Fibroblast of skin of scalp (primary cell): ENCODE measurements at regions not wholly inside any gene's neighbourhood (a gene's known extent, or its start where the extent isn't known, plus 50 kb on each side); places are given as distances from the start of the nearest gene placed in this dataset.
A peak's percentile ranks its signal among the peaks of the same experiment; 100 is the strongest.
"Not testable (repeated sequence)": the region's sequence is repeated elsewhere in the genome, so short reads cannot be mapped to it uniquely, and the experiment has no call there.

ENCODE experiments used
- DNase-seq: peaks from one replicate; pipeline ENCODE4 v3.0.0-alpha.2; 2013

- no peak for DNase-seq
Observed at GRCh38 chr4:24236532-24236931, 346.7 kb upstream of the PPARGC1A start.

DNA sequence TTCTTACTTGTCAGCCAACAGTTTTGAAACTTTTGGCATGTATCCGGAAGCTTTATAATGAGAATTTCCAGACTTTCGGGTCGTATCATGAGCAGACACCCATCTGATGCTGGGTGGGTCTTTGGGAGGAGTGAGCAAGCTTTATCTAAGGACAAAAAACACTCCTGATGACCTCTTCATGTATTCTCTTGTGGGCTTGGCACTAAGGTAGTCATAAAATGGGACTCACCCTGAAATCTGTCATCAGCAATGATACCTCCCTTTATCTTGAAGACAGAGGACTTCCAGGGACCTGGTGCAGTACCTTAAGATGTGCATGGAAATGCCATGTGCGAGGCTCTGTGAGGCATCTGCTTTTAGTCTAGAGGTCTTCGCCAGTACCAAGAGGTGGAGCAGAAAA is 346.3 kb upstream of the PPARGC1A start:
- DNase-seq: no peak

DNA sequence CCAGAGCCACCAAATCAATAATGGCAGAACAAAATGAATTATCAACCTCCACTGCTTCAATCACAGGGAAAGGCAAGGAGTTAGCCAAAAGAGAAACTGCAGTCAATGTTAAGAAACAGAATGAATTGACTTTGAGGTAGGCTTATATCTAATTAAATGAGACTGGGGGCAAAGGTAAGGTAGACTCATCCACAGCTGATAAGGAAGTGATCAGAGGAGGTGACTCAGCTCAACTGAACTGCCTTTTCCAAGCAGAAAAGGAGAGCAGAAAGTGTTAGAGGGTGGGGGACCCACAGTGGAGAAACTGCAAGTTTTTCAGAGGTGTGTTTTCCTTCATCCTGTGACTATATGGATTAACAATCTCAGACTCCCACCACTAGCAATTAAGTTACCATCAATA is 345.8 kb upstream of the PPARGC1A start:
- DNase-seq: no peak

- no peak for DNase-seq
Observed at GRCh38 chr4:24234288-24234848, 344.5 kb upstream of the PPARGC1A start.

DNA sequence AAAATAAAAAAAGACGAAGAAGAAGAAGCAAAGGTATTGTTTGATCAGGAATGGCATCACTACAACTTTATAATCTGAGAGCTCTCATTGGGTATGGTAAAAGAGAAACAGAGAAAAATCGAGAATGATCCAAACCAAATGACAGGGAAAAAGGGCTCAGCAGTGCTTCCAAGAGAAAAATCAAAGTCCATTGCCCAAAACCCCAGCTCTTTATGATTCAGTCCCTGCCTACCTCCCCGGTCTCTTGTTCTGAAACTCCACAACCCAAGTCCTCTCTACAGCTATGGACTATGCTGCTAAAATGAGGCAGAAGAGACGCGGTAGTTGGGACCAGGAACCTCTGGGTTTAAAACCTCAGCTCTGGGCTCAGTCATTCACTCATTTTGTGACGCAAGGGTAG is 341.1 kb upstream of the PPARGC1A start:
- no peak for DNase-seq

DNA sequence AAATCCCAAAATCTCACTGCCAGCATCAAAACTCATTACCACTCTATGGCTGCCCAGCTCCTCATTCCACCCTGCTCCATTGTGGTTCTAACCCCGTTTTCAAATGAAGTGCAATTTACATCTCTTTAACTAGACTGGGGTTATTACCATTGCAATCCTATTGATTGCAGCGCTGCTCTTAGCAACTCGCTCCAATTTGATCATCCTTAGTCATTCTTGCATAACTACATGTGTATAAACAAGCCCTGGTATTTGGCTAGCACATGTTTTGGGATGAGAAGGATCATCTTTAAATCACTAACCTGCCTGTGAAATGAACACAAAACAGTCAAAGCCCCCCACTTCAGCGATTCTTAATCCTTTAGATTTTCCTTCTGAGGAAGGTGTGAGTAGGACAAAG is 340.1 kb upstream of the PPARGC1A start:
- DNase-seq: peak; percentile 15

DNA sequence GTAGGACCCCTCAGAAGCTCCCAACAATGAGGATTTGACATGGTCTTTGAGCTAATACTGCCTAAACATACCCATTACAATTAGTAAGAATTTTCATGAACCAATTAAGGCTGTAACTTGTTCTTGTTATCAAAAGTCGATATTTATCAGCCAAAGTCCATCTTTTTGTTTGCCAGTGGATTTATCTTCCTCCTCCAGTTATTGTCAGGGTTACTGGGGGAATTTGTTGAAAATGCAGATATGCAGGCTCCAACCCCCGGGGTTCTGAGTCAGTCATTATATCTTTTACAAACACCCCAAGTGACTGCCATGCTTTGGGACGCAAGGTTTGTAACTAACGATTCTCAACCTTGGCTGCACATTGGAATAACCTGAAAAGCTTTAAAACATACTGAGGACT is 338.8 kb upstream of the PPARGC1A start:
- no peak for DNase-seq

DNA sequence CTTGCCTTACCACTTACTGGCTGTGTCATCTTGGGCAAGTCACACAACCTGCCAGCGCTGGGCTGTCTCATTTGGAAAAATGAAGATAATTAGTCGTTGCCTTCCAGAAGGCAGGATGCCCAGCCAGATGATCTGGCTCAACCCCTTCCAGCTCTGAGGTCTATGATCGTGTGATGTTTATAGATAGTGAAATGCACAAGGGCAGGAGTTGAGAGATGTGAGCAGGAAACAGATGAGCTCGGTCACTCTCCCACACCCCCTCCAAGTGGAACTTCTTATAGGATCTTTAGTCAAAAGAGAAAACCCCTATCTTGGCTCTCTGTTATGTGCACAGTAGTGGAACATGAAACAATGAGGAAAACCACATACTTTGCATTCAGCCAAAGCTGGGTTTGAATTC is 336.8 kb upstream of the PPARGC1A start:
- no peak for DNase-seq

DNA sequence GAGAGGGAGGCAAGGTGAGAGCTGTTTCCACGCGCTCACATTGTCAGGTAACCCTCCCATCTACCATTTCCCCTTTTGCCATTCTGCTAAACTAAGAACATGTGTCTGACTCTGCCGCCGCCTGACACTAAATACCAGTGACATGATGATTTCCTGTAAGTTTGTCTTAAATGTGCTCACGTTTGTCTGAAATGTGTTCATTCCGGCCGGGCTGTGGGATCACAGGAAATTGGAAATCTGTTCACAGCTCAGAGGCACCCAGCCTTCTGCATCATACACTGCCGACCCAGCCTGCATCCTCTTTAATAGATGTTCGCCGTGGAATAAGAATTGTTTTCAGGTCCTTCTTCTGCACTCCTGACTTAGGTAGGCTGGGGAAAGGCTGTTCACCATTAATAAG is 336.2 kb upstream of the PPARGC1A start:
- DNase-seq: peak; percentile 61

- no peak for DNase-seq
Observed at GRCh38 chr4:24224446-24224845, 334.6 kb upstream of the PPARGC1A start.

DNA sequence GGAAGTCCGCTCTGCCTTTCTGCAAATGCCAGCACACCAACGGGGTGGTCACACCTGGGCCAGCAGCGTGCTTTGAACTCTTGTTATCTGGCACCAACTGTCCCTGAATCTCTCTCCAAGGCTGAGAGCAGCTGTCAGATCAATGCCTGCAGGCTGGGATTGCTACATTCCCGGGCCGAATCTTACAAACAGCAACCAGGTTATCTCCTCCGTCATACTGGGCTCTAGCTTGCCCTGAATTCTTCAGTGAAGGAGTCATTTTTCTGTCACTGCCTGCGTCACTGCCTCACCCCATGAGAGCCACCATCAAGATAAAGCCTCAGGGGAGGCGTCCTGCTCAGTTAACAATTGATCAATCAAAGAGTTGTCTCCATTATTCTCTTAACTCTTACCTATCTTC is 329.4 kb upstream of the PPARGC1A start:
- no peak for DNase-seq

- no peak for DNase-seq
Observed at GRCh38 chr4:24218566-24218965, 328.7 kb upstream of the PPARGC1A start.

DNA sequence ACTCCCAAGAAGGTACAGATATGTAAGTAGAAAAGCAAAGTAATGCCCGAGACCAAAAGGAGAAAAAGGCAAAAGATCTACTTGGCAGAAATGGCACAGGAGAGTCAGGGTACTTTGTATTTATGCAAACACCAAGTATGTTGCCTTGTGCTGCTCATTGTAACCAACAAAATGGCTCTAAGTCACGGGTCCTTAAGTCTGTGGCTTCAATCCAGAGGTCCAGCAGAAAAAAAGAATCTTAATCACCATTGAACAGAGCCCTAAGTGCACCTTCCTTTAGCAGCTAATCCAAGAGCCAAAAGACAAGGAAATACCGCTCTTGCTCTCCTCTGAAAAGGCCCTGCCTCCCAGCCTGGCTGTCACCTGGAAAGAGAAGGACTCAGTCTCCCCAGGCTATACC is 324.9 kb upstream of the PPARGC1A start:
- no peak for DNase-seq

DNA sequence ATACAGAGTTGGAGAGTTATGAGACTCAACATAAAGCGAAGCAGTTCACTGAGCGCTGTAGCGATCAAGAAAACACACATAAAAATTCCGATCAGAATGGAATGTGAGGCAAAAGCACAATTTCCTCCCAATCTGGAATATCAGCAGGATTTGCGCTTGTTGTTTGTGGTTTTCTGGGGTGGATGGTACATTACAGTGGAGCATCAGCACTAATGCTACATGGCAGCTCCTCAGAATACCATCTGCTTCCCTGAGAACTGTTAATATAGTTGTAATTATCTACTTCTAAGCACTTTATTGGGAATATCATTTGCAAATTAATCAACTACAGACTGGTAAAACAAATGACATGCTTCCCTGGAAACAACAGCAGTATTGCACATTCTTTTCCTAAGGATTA is 324.1 kb upstream of the PPARGC1A start:
- peak; percentile 26 for DNase-seq

GRCh38 chr4:24212642-24213041 is 322.8 kb upstream of the PPARGC1A start:
- DNase-seq: no peak

- DNase-seq: peak; percentile 42
Observed at GRCh38 chr4:24211856-24212255, 322.0 kb upstream of the PPARGC1A start.

DNA sequence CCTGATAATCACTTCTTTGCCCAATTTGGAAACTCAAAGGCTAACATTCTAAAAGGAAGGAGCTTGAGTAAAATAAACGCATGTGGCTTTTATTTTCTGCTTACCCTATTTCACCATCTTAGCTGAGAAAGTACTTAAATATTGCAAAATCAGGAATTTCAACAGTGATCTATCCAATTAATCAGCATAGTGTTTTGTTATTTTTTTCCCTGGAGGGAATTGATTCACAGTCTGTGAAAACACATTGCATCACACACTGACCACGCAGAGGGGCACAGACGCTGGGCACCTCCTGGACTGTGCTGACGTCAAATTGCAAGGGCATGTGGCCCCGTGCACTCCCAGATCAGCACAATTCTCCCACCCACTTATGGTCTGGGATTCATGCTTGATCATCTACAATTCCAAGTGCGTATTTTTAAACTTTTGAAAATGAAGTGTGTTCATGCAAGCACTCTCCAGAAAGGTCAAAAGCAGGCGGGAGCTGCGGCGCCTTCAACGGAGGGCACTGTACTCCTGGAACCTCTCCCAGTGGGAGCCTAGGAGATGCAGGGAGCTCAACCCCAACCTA is 320.6 kb upstream of the PPARGC1A start:
- DNase-seq: peak; percentile 89

GRCh38 chr4:24209906-24210305 is 320.1 kb upstream of the PPARGC1A start:
- DNase-seq: no peak

- no peak for DNase-seq
Observed at GRCh38 chr4:24209131-24209530, 319.3 kb upstream of the PPARGC1A start.

DNA sequence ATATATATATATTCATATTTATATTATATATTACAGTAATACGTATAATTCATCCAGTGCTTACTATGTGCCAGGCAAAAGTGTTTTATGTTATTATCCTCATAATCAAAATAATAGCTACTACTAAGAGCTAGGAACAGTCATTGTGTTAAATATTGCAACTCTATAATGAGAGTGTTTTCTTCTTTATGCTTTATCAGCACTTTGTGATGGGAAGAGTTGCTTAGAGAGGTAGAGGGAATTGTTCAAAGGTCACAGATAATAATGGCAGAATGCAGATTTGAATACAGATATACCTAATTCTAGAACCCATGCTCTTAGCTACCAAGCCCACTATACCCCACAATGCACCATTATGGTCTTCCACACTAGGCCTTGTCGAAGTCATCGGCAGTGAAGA is 318.8 kb upstream of the PPARGC1A start:
- no peak for DNase-seq

DNA sequence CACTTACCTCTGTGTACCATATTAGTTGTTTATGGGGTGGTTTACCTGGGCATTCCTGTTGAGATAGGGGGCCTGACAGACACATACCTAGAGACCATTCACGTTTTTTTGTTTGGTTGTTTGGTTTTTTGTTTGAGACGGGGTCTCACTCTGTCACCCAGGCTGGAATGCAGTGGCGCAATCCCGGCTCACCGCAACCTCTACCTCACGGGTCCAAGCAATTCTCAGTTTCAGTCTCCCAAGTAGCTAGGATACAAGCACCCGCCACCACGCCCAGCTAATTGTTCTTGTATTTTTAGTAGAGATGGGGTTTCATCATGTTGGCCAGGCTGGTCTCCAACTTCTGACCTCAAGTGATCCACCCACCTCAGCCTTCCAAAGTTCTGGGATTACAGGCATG is 314.9 kb upstream of the PPARGC1A start:
- not testable (repeated sequence) for DNase-seq

DNA sequence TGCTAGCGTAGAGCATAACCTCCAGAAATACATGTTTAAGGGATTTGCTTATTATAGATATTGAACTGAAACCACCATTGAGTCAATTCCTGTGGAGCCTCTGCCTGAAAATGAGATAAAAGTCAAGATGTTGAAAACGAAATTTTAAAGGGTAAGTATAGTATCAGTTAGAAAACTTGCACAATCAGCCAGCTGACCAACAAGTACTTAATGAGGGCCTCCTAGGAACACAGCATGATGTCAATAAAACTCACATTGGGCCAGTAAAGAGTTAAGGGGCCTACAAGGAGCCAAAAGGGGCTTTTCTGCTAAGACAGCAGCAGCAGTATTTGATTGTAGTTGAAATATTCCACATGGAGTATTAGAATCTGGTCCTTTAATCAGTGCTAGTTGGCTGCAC is 314.1 kb upstream of the PPARGC1A start:
- no peak for DNase-seq

DNA sequence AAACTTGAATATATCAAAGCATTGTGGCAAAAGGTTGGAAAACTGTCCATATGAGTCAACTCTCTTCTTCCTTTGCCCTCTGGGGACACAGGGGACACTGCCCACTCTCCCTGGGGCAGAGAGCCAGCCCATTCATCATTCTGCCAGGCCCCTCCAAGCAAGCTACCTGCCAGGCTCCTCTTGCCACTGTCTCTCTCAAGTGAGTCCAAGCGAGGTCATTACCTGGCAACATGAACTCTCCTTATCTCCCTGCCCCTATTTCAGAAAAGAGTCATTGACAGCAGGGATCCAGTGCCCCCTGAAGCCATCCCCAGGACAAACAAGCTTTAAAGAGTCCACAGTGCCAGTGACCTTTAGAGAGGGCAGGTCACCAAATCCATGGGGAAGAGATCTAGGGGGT is 312.7 kb upstream of the PPARGC1A start:
- no peak for DNase-seq

DNA sequence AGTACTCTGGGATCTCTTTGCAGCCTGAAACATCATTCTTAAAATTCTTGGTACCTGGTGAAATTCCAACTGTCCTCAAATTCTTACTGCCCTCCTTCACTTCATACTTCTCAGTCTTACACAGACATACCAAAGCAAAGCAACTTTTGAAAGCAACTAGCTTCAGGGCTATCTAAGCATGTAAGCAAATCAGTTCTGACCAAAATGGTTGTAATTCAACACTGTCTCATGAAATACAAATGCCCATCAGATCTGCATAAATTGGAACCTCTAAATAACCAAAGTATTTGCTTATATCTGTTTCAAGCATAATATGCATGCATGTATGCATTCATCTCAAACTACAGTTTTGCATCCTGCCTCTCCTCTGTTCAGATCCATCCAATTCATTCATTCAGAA is 308.1 kb upstream of the PPARGC1A start:
- DNase-seq: no peak

- DNase-seq: no peak
Observed at GRCh38 chr4:24196785-24197184, 306.9 kb upstream of the PPARGC1A start.
